VCaP (cell line): ENCODE measurements at regions not wholly inside any gene's neighbourhood (a gene's known extent, or its start where the extent isn't known, plus 50 kb on each side); places are given as distances from the start of the nearest gene placed in this dataset.

Source experiments
- H3K27ac ChIP-seq: fragments of 450-650 bp; 2 replicates; pipeline ENCODE4 v1.5.1; 2017
- TF ChIP-seq, protein P1 (sequence below): fragments of 450-650 bp; conservative IDR thresholded peaks from 2 replicates; pipeline ENCODE4 v1.5.1; 2017; ENCODE audit warnings: mild to moderate bottlenecking, moderate library complexity

DNA sequence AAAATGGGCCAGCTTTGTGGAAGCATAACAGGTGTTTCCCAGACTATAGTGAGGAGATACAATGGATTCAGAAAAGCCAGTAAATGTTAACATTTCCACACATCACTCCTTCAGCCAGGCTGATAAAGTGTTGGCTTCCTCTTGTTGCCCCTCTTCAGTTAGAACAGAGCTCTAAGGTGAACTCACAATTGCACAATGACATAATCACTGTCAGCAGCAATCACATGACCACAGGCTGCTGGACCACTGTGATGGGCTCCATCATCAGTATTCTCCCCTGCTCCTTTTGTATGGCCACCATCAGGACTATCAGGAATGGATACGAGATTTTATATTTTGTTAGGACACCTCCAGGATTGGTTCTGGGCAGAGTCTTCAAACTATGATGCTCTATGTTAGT is 849.4 kb upstream of the GHITM start:
- H3K27ac ChIP-seq = no peak overlapping the region
- TF ChIP-seq, protein P1, sequence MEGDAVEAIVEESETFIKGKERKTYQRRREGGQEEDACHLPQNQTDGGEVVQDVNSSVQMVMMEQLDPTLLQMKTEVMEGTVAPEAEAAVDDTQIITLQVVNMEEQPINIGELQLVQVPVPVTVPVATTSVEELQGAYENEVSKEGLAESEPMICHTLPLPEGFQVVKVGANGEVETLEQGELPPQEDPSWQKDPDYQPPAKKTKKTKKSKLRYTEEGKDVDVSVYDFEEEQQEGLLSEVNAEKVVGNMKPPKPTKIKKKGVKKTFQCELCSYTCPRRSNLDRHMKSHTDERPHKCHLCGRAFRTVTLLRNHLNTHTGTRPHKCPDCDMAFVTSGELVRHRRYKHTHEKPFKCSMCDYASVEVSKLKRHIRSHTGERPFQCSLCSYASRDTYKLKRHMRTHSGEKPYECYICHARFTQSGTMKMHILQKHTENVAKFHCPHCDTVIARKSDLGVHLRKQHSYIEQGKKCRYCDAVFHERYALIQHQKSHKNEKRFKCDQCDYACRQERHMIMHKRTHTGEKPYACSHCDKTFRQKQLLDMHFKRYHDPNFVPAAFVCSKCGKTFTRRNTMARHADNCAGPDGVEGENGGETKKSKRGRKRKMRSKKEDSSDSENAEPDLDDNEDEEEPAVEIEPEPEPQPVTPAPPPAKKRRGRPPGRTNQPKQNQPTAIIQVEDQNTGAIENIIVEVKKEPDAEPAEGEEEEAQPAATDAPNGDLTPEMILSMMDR = no peak

GRCh38 chr10:83301732-83302131 is 837.6 kb upstream of the GHITM start:
- TF ChIP-seq, protein P1 = no peak

DNA sequence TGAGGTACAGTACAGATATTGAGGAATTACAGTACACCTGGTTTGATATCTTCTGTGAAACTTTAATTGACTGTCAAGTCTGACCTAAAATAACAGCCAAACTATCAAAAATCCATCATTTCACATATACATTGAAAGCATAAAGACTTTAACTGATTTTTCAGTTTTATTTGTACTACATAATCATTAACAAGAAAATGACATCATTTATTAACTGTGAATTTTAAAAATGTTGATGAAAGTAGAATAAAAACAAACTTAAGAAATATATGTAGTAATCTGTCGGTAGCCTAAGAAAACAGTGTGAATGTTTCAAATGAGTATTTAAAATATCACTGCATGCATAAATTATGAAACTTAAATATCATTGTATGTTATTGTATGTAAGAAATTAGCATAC is 836.7 kb upstream of the GHITM start:
- TF ChIP-seq, protein P1 = no peak
- no peak overlapping the region for H3K27ac ChIP-seq

More at GRCh38 chr10:83301732-83302131, 837.6 kb upstream of the GHITM start:
- H3K27ac ChIP-seq = no peak overlapping the region

DNA sequence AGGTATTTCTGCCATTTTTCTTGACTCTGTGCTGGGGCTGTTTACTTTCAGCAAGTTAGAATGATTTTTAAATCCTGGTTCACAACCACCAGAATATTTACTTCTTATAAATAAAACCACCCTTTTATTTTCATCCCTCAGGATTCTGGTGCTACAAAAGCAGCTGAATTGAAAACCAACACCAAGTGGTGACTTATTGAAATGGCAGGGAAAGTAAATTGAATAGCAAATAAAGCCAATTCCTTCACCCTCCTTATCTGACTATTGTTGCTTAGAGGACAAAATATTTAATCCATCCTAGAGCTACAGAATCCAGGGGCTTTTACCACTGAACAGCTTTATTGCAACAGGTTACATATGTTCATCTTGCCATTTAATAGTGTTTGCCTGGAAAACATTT is 828.6 kb upstream of the GHITM start:
- TF ChIP-seq, protein P1 = peak; percentile 16; the same call in 1 of the 2 replicates
- H3K27ac ChIP-seq = no peak overlapping the region

DNA sequence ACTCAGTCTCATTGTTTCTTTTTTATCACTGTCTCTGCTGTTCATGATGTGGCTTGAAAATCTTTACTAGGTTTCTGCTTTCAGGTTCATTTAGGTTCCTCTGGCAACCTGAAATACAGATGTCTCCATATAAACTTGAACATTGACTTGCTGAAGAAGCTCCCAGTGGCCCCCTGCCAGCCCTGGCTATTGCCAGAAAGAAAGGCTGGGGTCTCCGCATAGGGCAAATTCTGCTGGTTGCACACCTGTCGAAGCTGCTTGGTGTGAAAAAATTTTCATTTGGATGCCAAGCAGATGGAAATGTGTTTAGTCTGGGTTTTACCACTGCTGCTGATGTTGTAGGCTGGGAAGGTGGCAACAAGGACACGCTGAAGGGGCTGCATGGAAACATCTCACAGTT is 826.7 kb upstream of the GHITM start:
- TF ChIP-seq, protein P1 = no peak
- H3K27ac ChIP-seq = no peak overlapping the region

GRCh38 chr10:83332690-83333089 is 806.6 kb upstream of the GHITM start:
- H3K27ac ChIP-seq = no peak overlapping the region
- TF ChIP-seq, protein P1 = no peak

DNA sequence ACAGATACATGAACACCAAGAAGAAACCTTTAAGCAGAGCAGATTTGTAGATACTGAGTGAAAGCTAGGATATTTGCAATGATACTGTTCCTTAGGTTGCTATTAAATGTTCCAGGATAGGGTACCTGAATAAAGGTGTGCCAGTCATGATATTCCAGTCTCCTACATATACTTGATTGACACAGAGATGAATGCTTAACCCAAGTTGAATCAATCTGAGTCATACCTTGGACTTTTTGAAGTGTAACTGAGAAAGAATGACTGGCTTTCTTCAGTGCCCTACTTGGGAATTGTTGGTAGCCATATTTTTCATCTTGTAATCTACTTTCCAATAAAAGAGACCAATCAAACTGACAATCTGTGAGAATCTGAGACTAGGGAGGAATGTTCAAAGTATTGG is 805.7 kb upstream of the GHITM start:
- TF ChIP-seq, protein P1 = no peak

GRCh38 chr10:83343676-83344075 is 795.6 kb upstream of the GHITM start:
- no peak overlapping the region for H3K27ac ChIP-seq
- TF ChIP-seq, protein P1 = no peak

More for the DNA sequence above, 805.7 kb upstream of the GHITM start:
- H3K27ac ChIP-seq = no peak overlapping the region
